GM03348 (cell line): ENCODE measurements at regions not wholly inside any gene's neighbourhood (a gene's known extent, or its start where the extent isn't known, plus 50 kb on each side); places are given as distances from the start of the nearest gene placed in this dataset.

ENCODE experiments used
- DNase-seq: peaks from one replicate; pipeline ENCODE4 v3.0.0; 2012; ENCODE audit warnings: low spot score

DNA sequence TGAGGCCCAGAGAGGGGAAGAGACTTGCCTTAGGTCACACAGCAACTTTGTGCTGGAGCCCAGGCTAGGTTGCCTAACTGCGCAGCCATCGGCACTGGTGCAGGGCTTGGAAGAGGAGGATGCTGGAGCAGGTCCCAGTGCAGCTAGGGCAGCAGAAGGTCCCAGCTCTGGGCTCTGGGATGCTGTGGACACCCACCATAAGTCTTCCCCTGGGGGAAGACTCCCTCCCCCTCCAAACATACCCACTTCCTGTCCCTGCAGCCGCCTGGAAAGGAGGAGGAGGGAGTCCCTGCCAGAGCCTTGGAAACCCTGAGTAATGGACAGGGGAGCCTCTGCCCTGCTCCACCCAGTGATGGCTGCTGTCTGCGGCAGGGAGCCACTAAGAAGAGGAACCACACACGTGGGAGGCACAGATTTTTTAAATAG, 93.6 kb downstream of the NCR2 start:
- peak; percentile 88 for DNase-seq

DNA sequence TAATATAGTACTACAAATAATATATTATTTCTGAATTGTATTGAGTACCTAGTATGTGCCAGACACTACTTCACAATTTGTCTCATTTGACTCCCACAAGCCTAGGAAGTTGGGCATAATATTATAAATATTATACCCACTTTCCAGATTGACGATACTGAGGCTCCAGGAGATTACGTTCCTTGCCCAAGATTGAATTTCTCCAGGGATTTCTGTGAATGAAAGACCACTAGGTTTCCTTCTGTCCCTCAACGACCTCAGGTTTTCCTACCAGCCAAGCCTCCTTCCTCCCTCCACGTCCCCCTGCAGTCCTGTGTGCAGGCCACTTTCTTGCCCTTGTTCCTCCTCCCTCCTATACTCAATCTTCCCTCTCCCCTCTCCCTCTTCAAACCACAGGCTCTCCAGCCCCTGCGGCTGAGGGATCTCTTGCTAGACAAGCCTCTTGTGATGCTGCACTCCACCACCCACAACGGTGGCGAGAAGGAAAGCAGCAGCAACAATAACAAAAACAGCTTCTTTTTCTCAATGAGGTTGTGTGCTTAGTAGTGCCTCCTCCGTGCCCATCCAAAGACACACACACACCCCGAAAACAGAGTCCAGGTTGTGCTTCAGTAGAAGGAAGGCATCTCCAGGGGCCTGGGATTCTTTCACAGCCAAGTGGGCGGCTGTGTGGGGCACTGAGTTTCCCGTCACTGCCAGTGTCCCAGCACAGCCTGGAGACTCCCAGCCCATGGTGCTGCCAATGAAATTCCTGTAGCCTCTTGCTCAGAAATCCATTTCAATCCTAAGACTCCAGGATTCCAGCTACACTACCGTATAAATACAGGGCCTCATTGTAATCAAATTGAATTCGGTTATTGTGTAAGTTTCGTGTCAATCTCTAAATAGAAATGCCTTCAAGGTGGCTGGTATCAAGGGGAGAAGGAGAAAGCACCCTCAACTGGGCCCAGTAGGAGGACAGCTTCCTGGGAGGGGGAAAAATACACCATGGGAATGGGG, 94.4 kb downstream of the NCR2 start:
- no peak for DNase-seq

DNA sequence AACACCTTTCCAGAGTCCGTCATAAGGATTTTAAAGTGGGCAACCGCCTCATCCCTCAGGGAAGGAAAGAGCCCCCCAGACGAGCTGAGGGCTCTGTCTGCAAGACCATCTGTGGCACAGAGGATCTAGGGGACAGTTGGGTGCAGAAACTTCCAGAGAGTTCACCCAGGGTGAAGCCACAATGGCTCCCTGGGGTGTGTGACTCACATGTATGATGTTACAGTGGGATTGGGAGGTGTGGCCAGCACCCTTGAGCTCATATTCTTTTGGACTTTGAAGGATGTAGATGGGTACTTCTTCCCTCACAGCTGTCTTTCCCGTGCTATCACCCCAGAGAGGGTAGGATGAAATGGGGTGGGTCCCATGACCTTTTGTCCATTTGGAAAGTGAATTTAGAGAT, 95.5 kb downstream of the NCR2 start:
- DNase-seq = peak; percentile 89

DNA sequence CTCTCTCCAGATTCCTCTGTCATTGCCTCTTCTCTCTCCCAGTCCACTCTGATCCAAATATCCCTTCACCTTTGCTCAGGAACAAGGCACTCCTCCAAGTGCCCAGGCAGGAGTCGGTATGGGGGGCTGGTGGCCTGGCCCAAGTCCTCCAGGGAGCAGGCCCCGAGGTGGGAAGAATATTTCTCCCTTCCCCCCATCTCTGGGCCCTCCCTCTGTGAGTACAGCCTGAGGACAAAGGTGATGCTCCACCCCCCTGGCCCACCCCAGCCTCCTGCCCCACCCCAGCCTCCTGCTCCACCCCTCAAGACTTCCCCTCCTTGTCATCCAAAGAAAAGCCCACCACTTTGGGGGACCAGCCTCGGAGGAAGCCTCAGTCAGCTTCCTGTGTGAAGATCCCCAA, 96.9 kb downstream of the NCR2 start:
- no peak for DNase-seq

DNA sequence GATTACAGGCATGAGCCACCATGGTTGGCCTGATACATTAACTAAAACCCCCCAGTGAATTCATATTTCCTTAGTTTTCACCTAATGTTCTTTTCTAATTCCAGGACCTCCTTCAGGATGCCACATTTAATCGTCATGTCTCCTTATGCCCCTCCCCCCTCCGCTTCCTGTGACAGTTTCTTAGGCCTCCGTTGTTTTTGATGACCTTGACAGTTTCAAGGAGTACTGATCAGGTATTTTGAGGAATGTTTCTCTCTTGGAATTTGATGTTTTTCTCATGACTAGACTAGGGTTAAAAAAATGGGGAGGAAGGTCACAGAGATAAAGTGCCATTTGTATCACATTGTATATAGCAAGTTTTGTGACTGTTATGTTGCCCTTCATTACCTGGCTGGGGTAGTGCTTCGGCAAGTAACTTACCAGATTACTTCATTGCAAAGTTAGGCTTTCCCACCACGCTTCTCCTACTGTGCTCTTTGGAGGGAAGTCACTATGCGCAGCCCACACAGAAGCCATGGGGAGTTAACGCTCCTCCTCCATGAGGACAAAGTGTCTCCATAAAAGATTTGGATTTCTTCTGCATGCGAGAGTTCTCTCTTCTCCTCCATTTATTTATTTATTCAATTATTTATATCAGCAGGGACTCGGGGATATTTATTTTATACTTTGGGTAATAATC, 99.5 kb downstream of the NCR2 start:
- no peak for DNase-seq

DNA sequence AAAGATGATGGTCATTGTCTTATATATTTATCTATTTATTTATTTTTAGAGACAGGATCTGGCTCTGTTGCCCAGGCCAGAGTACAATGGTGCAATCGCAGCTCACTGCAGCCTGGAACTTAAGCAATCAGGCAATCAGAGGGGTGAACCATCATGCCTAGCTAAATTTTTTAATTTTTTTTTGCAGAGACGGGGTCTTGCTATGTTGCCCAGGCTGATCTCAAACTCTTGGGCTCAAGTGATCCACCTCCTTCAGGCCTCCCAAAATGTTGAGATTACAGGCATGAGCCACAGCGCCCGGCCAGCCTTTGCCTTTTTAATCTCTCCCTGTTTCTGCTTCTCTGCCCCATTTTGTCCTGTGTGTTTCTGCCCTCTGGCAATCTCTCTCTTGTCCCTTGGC, 102.2 kb downstream of the NCR2 start:
- DNase-seq = no peak

DNA sequence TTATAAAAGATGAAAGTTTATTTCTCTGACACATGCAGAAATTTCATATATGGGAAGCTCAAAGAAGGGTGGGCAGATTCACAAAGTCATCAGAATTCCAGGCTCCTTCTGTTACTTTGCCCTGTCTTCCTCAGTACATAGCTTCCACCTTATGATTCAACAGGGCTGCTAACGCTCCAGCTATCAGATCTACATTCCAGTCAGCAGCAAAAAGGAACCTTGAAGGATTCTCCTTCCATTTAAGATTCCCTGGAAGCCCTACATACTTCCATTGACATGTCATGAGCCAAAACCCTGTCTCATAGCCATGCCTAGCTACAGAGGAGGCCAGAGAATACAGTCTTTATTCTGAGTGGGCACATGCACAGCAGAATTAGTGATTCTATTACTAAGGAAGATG, 103.3 kb downstream of the NCR2 start:
- no peak for DNase-seq

DNA sequence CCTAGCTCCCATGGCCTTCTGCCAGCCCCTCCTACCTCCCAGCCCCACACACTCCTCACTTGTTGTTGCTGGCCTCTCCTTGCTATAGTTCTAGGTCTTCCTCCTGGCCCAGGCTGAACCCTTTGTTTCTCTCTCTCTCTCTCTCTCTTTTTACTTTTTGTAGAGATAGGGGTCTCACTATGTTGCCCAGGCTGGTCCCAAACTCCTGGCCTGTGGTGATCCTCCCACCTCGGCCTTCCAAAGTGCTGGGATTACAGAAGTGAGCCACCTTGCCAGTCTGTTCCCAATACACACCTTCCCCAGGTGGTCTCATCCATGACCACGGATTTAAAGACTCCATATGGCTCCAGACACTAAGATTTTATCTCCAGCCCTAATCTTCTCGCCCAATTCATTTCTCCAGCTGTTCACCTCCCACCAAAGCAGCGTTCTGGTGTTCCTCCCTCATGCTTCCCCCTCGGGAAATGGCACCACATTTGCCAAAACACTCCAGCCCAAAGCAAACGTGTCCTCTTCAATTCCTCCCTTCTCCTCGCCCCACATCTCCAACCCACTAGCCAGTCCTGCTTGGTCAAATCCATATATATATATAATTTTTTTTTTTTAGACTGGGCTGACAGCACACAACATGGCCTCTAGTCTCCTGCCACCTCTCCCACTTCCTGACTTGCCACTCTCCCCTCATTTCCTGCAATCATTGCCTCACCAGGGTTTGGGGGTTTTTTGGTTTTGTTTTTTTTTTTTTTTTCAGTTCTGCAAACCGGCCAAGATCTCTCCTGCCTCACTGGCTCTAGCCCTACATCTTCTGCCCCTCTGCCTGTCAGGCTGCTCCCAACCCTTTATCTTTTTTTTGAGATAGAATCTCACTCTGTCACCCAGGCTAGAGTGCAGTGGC, 104.4 kb downstream of the NCR2 start:
- DNase-seq = no peak

DNA sequence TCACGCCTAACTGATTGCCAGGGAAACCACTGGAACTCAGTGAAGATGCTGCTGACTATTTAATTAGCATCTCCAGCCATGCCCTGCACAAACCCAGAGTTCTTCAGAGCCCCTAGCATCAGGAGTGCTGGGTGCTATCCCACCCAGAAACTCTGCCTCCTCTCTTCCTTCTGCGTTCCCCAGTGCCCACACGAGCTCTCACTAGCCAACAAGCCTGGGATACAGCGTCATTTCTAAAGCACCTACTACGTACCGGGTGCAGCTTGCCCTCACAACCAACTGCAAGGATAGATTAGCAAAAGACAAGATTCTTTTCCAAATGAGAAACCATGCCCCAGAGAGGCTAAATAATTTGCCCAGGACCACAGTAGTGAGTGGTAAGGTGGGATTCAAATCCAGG, 105.2 kb upstream of the FOXP4 start:
- no peak for DNase-seq

DNA sequence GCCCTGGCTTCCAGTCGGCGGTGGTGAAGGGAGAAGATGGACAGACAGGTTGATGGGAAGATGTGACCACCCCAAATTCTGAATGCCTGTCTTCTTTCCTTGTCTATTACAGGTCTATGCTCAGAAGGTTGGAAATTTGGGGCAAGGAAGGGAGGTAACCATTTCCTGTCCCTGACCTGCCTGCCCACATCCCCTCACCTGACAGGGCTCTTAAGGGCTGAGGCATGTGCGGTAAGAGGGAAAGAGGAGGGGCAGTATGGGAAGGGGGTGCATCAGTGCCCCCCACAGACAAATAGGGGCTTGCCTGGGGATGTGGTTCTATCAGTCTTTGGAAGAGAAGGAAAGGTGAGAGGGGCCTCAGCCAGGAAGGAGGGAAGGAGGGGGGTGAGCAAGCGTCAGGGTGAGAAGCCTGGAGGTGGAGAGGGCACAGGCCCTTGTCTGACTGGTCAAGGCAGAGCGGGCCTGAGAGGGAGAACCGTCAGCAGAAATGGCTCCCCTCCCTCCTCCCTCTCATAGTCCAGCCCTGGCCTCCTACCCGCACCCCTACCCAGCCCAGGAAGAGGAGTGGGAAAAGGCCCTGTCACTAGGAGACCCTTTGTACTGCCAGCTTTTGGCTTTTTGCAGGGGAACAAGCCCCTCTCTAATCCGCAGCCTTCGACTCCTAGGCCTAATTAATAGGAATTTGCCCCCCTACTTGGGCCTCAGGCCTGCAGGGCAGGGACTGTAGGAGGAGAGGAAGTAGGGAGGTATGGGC, 104.4 kb upstream of the FOXP4 start:
- no peak for DNase-seq

DNA sequence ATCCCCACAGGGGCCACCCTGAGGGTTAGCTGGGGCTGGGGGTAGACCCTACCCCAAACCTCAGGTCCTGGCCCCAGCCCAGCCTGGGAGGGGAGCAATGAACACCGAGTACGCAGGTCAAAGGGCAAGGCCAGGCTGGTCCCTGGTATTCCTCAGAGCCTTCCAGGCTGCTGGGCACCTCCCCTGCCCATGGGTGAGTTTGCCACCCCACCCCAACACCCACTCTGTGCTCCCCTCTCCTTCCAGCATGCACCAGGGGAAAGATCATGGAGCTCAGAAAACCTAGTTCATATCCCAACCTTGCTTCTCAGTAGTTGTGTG, 103.9 kb upstream of the FOXP4 start:
- no peak for DNase-seq

DNA sequence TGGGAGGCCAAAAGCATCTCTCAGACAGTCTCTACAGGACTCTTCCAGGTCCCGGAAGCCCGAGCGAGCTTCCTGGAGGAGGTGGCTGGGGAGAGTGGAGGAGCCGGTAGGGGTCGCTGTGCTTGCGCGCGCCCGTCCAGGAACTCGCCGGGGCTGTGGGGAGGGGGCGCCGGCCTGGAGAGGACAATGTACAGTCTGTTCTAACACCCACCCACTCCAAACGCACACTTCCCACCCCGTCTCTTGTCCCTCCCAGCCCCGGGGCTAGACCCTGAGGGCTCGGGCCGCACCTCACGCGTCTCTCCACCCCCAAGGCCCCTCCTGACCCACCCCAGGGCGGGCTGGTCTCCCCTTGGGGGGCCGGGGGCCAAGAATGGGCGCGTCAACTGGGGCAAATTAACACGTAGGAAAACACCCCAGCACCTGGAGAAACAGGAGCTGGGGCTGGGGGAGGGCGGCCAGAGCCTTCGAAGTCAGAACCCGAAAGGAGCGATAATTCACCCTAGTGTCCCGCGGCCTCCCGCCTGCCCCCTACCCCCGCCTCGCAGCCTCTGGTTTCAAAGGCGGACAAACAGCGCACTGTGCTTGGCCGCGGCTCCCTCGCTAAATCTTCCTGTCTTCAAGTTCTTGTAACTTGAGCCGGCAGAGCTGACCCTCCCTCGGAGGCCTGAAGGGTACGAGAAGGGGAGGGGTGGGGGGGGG, 103.2 kb upstream of the FOXP4 start:
- peak; percentile 53 for DNase-seq

DNA sequence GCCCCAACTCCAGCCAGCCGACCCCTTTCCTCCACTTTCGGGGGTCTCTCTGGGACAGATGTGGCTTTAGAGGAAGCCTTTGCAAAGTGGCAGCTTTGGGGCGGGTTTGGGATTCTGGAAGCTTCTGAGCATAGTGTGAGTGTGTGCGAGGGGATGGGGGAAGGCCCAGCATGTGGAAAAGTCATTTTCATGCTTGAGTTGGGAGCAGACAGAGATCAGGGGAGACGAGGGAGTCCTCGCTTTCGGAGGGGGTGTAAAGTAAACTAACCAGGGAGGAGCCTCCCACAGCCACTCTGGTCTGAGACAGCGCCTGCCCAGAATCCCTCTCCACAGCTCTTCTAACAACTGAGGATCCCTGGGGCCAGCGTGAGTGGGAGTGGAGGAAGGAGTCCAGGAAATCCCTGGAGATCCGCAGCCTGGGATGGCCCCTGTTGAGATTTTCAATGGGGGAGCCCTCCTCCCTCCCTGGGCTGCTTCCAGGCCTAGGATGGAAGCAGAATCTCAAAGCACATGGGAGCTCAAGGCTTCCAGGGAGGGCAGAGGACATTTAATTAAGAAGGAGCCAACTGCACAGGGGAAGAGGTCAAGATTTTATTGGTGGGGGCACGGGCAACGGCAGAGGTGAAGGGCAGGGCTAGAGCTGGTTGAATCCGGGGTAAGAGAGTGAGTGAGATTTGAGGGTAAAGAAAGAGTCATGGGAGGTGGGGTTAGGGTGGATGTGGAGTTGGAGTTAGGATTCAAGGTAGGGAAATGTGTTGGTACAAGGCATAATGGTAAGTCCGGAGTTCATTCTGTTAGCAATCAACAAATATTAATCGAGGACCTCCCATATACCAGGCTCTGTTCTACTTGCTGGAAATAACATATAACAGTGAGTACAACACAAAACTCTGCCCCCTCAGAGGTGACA, 102.3 kb upstream of the FOXP4 start:
- peak; percentile 35 for DNase-seq

DNA sequence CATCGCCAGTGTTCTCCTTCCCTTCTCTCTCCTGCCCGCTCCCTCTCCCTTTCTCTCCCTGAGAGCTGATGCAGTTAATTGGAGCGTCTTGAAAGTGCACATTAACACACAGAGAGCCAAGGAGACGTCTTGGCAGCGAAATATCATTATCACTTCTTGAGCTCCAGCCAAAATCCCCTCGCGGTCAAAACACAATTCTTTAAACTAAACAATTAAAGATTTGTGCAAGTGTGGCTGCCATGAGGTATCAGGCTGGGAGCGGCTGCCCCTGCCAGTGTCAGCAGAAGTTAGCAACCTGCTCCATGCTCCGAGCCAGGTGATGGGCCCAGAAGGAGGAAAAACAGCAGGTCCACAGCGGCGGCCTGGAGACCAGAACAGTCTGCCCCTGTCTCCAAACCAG, 100.9 kb upstream of the FOXP4 start:
- no peak for DNase-seq

DNA sequence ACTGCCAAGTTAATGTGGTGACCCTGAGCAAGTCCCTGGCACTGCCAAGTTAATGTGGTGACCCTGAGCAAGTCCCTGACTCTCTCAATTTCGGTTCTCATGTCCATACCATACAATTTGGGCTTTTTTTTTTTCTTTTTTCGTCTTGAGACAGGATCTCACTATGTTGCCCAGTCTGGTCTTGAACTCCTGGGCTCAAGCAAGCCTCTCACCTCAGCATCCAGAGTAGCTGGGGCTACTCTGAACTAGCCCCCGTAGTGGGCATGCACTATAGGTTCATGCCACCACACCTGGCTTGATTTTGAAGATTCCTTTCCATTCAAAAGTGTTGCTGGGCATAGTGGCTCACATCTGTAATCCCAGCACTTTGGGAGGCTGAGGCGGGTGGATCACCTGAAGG, 100.0 kb upstream of the FOXP4 start:
- DNase-seq = no peak

DNA sequence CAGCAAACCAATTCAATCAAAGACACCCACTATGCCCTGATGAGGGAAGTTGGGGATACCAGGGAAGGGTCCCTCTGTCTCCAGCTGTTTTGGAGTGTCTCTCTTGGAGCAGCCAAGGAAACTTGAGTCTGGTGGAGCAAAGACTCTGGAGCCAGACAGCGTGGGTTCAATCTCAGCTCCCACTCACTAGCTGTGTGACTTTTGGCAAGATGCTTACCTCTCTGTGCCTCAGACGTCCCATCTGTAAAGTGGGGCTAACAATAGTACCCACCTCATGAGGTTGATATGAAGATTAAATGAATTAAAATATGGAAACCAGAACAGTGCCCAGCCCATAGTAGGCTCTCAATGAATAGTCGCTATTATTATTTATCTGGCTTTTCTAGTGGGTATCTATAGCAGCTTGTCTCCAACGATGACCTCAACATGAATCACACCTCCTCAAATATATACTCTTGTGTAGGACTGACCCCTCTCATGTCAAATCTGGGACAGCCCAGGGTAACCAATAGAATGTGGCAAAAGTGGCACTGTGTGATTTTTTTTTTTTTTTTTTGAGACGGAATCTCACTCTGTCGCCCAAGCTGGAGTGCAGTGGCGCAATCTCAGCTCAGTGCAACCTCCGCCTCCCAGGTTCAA, 99.2 kb upstream of the FOXP4 start:
- DNase-seq = no peak

DNA sequence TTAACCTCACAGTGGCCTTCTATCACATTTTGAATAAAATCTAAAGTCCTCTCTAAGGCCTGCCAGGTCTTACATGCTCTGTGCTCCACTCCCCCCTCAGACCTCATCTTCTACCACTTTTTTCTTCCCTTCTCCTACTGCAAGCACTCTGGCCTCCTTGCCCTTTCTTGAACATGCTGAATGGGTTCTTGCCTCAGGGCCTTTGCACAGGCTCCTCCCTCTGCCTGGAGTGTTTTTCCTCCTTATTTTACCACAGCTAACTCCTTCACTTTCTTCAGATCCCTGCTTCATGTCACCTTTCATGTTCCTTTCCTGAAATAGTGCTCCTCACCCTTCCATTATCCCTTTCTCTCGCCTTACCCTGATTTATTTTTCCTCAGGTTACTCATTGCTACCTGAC, 97.9 kb upstream of the FOXP4 start:
- DNase-seq = no peak

DNA sequence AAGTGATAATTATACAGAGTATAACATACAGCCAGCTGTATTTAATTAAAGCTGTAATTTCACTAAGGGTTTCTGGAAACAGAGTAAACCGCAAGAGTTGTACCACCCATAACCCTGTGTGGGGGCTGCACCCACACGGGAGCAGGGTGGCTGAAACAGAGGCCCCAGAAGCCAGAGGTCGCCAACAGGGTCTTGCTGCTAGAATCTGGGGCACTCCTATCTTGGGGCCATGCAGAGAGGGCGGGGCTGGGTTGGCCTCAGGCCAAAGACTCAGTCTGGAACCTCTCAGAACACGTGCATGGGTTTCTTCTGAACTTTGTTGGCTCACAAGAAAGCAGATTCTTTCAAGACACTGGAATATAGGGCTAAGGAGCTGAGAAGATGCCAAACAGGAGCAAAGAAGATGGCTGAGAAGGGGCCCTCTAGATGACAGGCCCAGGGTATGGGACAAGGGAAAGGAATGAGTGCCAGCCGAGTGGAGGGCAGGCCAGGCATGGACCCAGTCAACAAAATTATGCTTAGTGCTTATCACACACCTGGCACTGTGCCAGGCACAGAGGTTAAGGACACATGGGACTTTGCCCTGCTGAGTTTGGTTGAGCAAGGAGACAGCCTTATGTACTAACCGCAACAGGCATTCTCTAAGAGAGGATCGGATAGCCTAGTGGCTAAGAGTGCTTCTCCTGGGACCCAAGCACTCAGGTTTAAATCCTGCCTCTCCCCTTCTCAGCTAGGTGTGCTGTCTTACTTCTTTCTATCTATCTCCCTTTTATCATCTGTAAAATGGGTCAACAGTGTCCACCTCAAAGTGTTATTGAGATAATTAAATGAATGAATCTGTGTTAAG, 96.6 kb upstream of the FOXP4 start:
- peak; percentile 41 for DNase-seq

DNA sequence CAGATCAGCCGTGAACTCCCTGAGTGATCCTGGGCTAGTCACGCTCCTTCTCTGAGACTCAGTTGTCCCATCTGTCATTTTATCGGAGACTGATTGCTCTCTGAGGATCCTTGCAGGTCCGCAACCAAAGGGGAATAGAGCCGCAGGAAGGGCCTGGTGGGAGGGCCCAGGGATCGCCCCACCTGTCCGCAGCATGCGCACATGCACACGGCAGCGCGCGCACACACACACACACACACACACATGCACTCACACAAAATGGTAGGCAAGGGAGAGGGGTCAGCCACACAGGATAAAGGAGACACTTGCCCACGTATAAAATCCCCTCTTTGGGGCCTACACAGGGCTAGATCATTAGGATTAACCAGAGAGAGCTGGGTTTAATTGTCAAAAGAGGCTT, 95.6 kb upstream of the FOXP4 start:
- no peak for DNase-seq
